ENCODE measurements at regions not wholly inside any gene's neighbourhood (a gene's known extent, or its start where the extent isn't known, plus 50 kb on each side); places are given as distances from the start of the nearest gene placed in this dataset.

GRCh38 chr18:4843771-4844170 is 353.3 kb downstream of the AKAIN1 start:
- TF ChIP-seq, protein P1, sequence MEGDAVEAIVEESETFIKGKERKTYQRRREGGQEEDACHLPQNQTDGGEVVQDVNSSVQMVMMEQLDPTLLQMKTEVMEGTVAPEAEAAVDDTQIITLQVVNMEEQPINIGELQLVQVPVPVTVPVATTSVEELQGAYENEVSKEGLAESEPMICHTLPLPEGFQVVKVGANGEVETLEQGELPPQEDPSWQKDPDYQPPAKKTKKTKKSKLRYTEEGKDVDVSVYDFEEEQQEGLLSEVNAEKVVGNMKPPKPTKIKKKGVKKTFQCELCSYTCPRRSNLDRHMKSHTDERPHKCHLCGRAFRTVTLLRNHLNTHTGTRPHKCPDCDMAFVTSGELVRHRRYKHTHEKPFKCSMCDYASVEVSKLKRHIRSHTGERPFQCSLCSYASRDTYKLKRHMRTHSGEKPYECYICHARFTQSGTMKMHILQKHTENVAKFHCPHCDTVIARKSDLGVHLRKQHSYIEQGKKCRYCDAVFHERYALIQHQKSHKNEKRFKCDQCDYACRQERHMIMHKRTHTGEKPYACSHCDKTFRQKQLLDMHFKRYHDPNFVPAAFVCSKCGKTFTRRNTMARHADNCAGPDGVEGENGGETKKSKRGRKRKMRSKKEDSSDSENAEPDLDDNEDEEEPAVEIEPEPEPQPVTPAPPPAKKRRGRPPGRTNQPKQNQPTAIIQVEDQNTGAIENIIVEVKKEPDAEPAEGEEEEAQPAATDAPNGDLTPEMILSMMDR (IDR thresholded peaks at IDR 0.05; ENCODE audit: insufficient read depth, low read length), result no peak
- TF ChIP-seq REST (IDR thresholded peaks at IDR 0.05; ENCODE audit: insufficient replicate concordance, low read depth) (no peak), POLR2AphosphoS5 (IDR thresholded peaks at IDR 0.05; ENCODE audit: low read depth) (no peak), SPI1 (IDR thresholded peaks at IDR 0.05; ENCODE audit: borderline replicate concordance, low read depth) (no peak)
